H1 (cell line): ENCODE measurements at regions not wholly inside any gene's neighbourhood (a gene's known extent, or its start where the extent isn't known, plus 50 kb on each side); places are given as distances from the start of the nearest gene placed in this dataset.

Source experiments
- CTCF ChIA-PET: fragments of 300-600 bp; sonication (Branson Sonifier 250); formaldehyde crosslinking; loops from one replicate; lab custom pipeline; 2021; ENCODE audit not compliant: partially characterized antibody; lab: Charles Lee
- POLR2A ChIA-PET: fragments of 300-600 bp; sonication (Branson Sonifier 250); formaldehyde crosslinking; loops from one replicate; lab custom pipeline; 2021; ENCODE audit warnings: inconsistent platforms; ENCODE audit not compliant: partially characterized antibody; lab: Charles Lee
- DNase-seq, 2 experiments: peaks; one replicate each; pipeline versions ENCODE4 v3.0.0 to v3.0.0-alpha.2; 2010 to 2022; ENCODE audit warnings: low spot score in 2 of 2, low read depth in 1 of 2, mixed read lengths in 1 of 2
- FAIRE-seq: peaks from 2 replicates; lab custom pipeline; 2011; peaks lifted over from hg19 to GRCh38; lab: Jason Lieb, UNC
- H2AFZ ChIP-seq: 2 replicates; pipeline ENCODE4 v1.8.1; 2012; ENCODE audit warnings: low read length, inconsistent platforms
- H2AK5ac ChIP-seq: 2 replicates; pipeline ENCODE4 v1.6.1; 2013; ENCODE audit warnings: low read depth, low read length
- H2BK120ac ChIP-seq: replicated peaks from 2 replicates; pipeline ENCODE3; 2013; ENCODE audit warnings: low read depth, low read length, inconsistent platforms
- H2BK12ac ChIP-seq: 2 replicates; pipeline ENCODE4 v1.6.1; 2013; ENCODE audit warnings: low read depth, low read length
- H2BK15ac ChIP-seq: 2 replicates; pipeline ENCODE4 v1.6.1; 2013; ENCODE audit warnings: low read length
- H2BK20ac ChIP-seq: 2 replicates; pipeline ENCODE4 v1.6.1; 2013; ENCODE audit warnings: low read length
- H2BK5ac ChIP-seq: 2 replicates; pipeline ENCODE4 v1.6.1; 2013; ENCODE audit warnings: low read depth, low read length
- H3K14ac ChIP-seq: 2 replicates; pipeline ENCODE4 v1.6.1; 2013; ENCODE audit warnings: inconsistent platforms; ENCODE audit not compliant: insufficient read length
- H3K18ac ChIP-seq: 2 replicates; pipeline ENCODE4 v1.6.1; 2013; ENCODE audit warnings: low read length; ENCODE audit errors: extremely low read depth
- H3K23ac ChIP-seq: 2 replicates; pipeline ENCODE4 v1.6.1; 2013; ENCODE audit warnings: inconsistent platforms; ENCODE audit not compliant: insufficient read length
- H3K23me2 ChIP-seq: 2 replicates; pipeline ENCODE4 v1.6.1; 2013; ENCODE audit warnings: low read depth, low read length
- H3K27ac ChIP-seq: 2 replicates; pipeline ENCODE4 v1.6.1; 2011; ENCODE audit warnings: low read depth, low read length, inconsistent platforms
- H3K27me3 ChIP-seq, 4 experiments: replicated peaks in 1 of 4; 1 replicate in 1 of 4; 2 replicates in 3 of 4; pipeline versions ENCODE4 v1.6.1 to v1.8.1; 2011 to 2013; ENCODE audit warnings: low read length in 3 of 4, mild to moderate bottlenecking in 3 of 4, inconsistent platforms in 2 of 4, mixed read lengths in 2 of 4, moderate library complexity in 1 of 4; ENCODE audit not compliant: control insufficient read depth in 3 of 4, insufficient read depth in 3 of 4; ENCODE audit errors: extremely low read depth in 1 of 4
- H3K36me3 ChIP-seq, 4 experiments: 2 replicates each; pipeline versions ENCODE4 v1.6.1 to v1.8.1; 2011 to 2013; ENCODE audit warnings: mild to moderate bottlenecking in 4 of 4, low read length in 3 of 4, moderate library complexity in 2 of 4, control low read depth in 1 of 4, inconsistent platforms in 1 of 4; ENCODE audit not compliant: insufficient read depth in 4 of 4, control insufficient read depth in 2 of 4
- H3K4ac ChIP-seq: replicated peaks from 2 replicates; pipeline ENCODE3; 2013; ENCODE audit warnings: low read length, low read depth, mixed read lengths, inconsistent platforms; ENCODE audit not compliant: insufficient read length
- H3K4me1 ChIP-seq, 4 experiments: replicated peaks in 1 of 4; 1 replicate in 1 of 4; 2 replicates in 3 of 4; pipeline versions ENCODE4 v1.6.1 to v1.8.1; 2011 to 2013; ENCODE audit warnings: low read length in 3 of 4, inconsistent platforms in 2 of 4, mixed read lengths in 1 of 4; ENCODE audit not compliant: insufficient read depth in 4 of 4, control insufficient read depth in 3 of 4
- H3K4me2 ChIP-seq, 2 experiments: 2 replicates each; pipeline versions ENCODE4 v1.6.1 to v1.8.1; 2011 to 2013; ENCODE audit warnings: low read depth in 2 of 2, low read length in 2 of 2, control low read depth in 1 of 2, inconsistent platforms in 1 of 2, mild to moderate bottlenecking in 1 of 2; ENCODE audit not compliant: insufficient read depth in 1 of 2
- H3K4me3 ChIP-seq, 4 experiments: fragments of 200-600, 300-600 bp in 1 of 4; sonication (generic), shearing (Covaris generic), sonication (Bioruptor Twin) in 1 of 4; 2 replicates each; pipeline versions ENCODE4 v1.5.1 to v1.8.1; 2011 to 2016; ENCODE audit warnings: low read length in 4 of 4, low read depth in 3 of 4, control low read depth in 2 of 4, inconsistent platforms in 2 of 4, mild to moderate bottlenecking in 2 of 4, mixed read lengths in 1 of 4, moderate library complexity in 1 of 4; ENCODE audit not compliant: insufficient read depth in 2 of 4; ENCODE audit errors: extremely low read depth in 1 of 4
- H3K56ac ChIP-seq: replicated peaks from 2 replicates; pipeline ENCODE3; 2013; ENCODE audit warnings: low read depth, mild to moderate bottlenecking, mixed read lengths, low read length, inconsistent platforms; ENCODE audit not compliant: insufficient read length
- H3K79me1 ChIP-seq: 2 replicates; pipeline ENCODE4 v1.6.1; 2013; ENCODE audit warnings: low read depth, low read length, control low read depth
- H3K79me2 ChIP-seq, 2 experiments: 2 replicates each; pipeline versions ENCODE4 v1.6.1 to v1.8.1; 2012 to 2013; ENCODE audit warnings: low read length in 2 of 2, mild to moderate bottlenecking in 2 of 2, inconsistent platforms in 1 of 2; ENCODE audit not compliant: insufficient read depth in 2 of 2, control insufficient read depth in 1 of 2
- H3K9ac ChIP-seq, 4 experiments: replicated peaks in 1 of 4; 1 replicate in 1 of 4; 2 replicates in 3 of 4; pipeline versions ENCODE4 v1.6.1 to v1.8.1; 2011 to 2013; ENCODE audit warnings: low read depth in 3 of 4, low read length in 3 of 4, control low read depth in 2 of 4, mild to moderate bottlenecking in 2 of 4, moderate library complexity in 2 of 4, inconsistent platforms in 1 of 4; ENCODE audit errors: extremely low read depth in 1 of 4
- H3K9me3 ChIP-seq, 2 experiments: 2 replicates each; pipeline versions ENCODE4 v1.6.1 to v1.8.1; 2012 to 2013; ENCODE audit warnings: mild to moderate bottlenecking in 2 of 2, moderate library complexity in 2 of 2, control low read depth in 1 of 2, inconsistent platforms in 1 of 2, low read depth in 1 of 2, low read length in 1 of 2, mixed read lengths in 1 of 2; ENCODE audit not compliant: insufficient read depth in 2 of 2
- H4K20me1 ChIP-seq, 2 experiments: replicated peaks in 1 of 2; 2 replicates each; pipeline versions ENCODE3 to v1.8.1; 2011 to 2013; ENCODE audit warnings: inconsistent platforms in 2 of 2, low read length in 2 of 2, mild to moderate bottlenecking in 1 of 2; ENCODE audit not compliant: insufficient read depth in 2 of 2, control insufficient read depth in 1 of 2
- H4K5ac ChIP-seq: 2 replicates; pipeline ENCODE4 v1.6.1; 2013; ENCODE audit warnings: low read length, low read depth, mixed read lengths, inconsistent platforms; ENCODE audit not compliant: insufficient read length
- H4K8ac ChIP-seq: 2 replicates; pipeline ENCODE4 v1.8.0; 2013; ENCODE audit warnings: mild to moderate bottlenecking, moderate library complexity, low read length, inconsistent platforms; ENCODE audit not compliant: insufficient read depth; ENCODE audit errors: extremely low read depth
- H4K91ac ChIP-seq: replicated peaks from 2 replicates; pipeline ENCODE3; 2013; ENCODE audit warnings: low read length, mixed read lengths, inconsistent platforms; ENCODE audit not compliant: insufficient read length
- EGR1 ChIP-seq: IDR thresholded peaks from 2 replicates; pipeline ENCODE4 v1.6.1; 2011; ENCODE audit warnings: low read depth, low read length, borderline replicate concordance
- GABPA ChIP-seq: IDR thresholded peaks from 2 replicates; pipeline ENCODE4 v1.6.1; 2011; ENCODE audit warnings: mild to moderate bottlenecking, low read length, moderate library complexity, borderline replicate concordance; ENCODE audit not compliant: insufficient read depth
- NANOG ChIP-seq: IDR thresholded peaks from 2 replicates; pipeline ENCODE4 v1.6.1; 2011; ENCODE audit warnings: low read length, low read depth, mild to moderate bottlenecking, inconsistent platforms; ENCODE audit not compliant: insufficient read depth, poor library complexity, severe bottlenecking
- SAP30 ChIP-seq: fragments of 300-600 bp; sonication (generic); IDR thresholded peaks from 2 replicates; pipeline ENCODE4 v1.7.1; 2012; ENCODE audit warnings: low read length, moderate library complexity, mild to moderate bottlenecking, inconsistent platforms; ENCODE audit not compliant: insufficient read depth, insufficient replicate concordance
- SIN3A ChIP-seq, 2 experiments: IDR thresholded peaks in 1 of 2; conservative IDR thresholded peaks in 1 of 2; 2 replicates each; pipeline ENCODE4 v1.6.1; 2011 to 2012; ENCODE audit warnings: low read length in 2 of 2, improper control_type of control experiment in 1 of 2, low read depth in 1 of 2, mild to moderate bottlenecking in 1 of 2
- SP4 ChIP-seq: IDR thresholded peaks from 2 replicates; pipeline ENCODE4 v1.6.1; 2012; ENCODE audit warnings: low read length, inconsistent platforms
- WGBS, 2 experiments: shearing (Covaris generic) in 1 of 2; methylation state at CpG; one replicate each; pipeline versions ENCODE4 v1.1.6 to v1.1.7; 2013 to 2015; ENCODE audit warnings: low lambda C conversion rate in 2 of 2, mixed read lengths in 2 of 2, inconsistent platforms in 1 of 2, low coverage in 1 of 2, missing lambda C conversion rate in 1 of 2; ENCODE audit not compliant: insufficient replicate concordance in 2 of 2, insufficient coverage in 1 of 2, insufficient read length in 1 of 2; ENCODE audit errors: extremely low coverage in 1 of 2, missing lambda C conversion rate in 1 of 2; 5-methylcytosine and 5-hydroxymethylcytosine counted together

DNA sequence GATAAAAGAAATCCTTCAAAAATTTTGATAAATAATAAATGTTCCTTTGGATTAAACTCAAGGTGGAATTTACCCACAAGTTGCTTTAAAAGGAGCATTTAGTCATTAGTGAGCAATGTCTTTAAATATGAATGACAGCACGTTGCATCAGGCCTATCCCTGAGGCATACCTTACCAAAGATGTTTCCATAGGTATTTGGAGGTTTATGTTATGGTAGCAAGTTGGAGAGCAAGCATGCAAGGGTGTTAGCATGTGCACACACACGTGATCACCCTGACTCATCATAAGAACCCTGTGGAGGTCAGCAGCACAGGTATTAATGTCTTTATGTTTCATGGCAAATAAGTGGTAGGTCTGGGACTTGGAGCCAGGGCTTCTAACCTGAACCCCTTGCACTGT, 159.9 kb downstream of the ACTR3 start:
- Histone ChIP-seq H3K9me3 (no peaks in the 10 kb centered on the region), H3K79me1 (no peaks in the 10 kb centered on the region), H2BK120ac (no peak overlapping the region), H3K27me3 (peaks cover 0 to 1% (median 0%) of the 10 kb centered on the region in 4 experiments; a peak in 1 of 7 replicates), H2AFZ (no peak overlapping the region), H3K79me2 (no peaks in the 10 kb centered on the region), H3K4me2 (no peak overlapping the region), H4K5ac (no peak overlapping the region), H3K4me3 (no peak overlapping the region), H3K4me1 (no peaks in the 10 kb centered on the region), H3K23me2 (no peaks in the 10 kb centered on the region), H3K9ac (no peak overlapping the region), H2BK12ac (no peak overlapping the region), H3K27ac (no peak overlapping the region), H3K18ac (no peak overlapping the region), H3K56ac (no peak overlapping the region), H3K14ac (no peak overlapping the region), H2BK15ac (no peak overlapping the region), H3K36me3 (no peaks in the 10 kb centered on the region), H3K4ac (no peak overlapping the region), H4K91ac (no peak overlapping the region), H3K23ac (no peak overlapping the region), H2BK5ac (no peak overlapping the region), H4K20me1 (no peaks in the 10 kb centered on the region), H4K8ac (no peak overlapping the region), H2AK5ac (no peak overlapping the region), H2BK20ac (no peak overlapping the region)
- DNase-seq: no peak
- POLR2A ChIA-PET: no interaction called here
- CTCF ChIA-PET: no interaction called here
- TF ChIP-seq EGR1: no peak
- TF ChIP-seq GABPA: no peak
- no peak for TF ChIP-seq SIN3A (conservative IDR thresholded peaks at IDR 0.05 in 1 of 2, IDR thresholded peaks at IDR 0.05 in 1 of 2; ENCODE audit: low read depth in 1 of 2, low read length in 2 of 2)
- TF ChIP-seq SAP30: no peak
- no peak for TF ChIP-seq NANOG
- no peak for TF ChIP-seq SP4
- no peak for FAIRE-seq
- 79% methylated on average over 2 of the region's 2 CpGs; no CpG with 5 or more reads in 1 of the 2 experiments for WGBS, 2 experiments
